ENCODE measurements at regions not wholly inside any gene's neighbourhood (a gene's known extent, or its start where the extent isn't known, plus 50 kb on each side); places are given as distances from the start of the nearest gene placed in this dataset.
"Not testable (repeated sequence)": the region's sequence is repeated elsewhere in the genome, so short reads cannot be mapped to it uniquely, and the experiment has no call there.

DNA sequence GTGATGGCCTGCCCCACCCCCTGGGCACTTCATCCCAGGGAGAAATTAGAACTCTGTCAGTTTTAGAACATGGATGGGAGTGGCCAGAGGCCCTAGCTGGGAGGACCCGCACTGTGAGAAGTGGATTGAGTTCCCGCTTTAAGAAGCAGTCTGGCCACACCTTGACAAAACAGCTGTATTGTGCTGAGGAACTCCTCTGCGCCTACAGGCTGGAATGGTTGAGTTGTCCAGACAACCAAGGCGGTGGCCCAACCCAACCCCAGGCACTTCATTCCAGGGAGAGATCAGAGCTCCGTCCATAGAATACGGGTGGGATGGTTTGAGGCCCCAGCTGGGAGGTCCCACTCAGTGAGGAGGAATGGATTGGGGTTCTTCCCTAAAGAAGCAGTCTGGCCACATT, 196.0 kb downstream of the TMEM26 start:
- TF ChIP-seq, protein P1, sequence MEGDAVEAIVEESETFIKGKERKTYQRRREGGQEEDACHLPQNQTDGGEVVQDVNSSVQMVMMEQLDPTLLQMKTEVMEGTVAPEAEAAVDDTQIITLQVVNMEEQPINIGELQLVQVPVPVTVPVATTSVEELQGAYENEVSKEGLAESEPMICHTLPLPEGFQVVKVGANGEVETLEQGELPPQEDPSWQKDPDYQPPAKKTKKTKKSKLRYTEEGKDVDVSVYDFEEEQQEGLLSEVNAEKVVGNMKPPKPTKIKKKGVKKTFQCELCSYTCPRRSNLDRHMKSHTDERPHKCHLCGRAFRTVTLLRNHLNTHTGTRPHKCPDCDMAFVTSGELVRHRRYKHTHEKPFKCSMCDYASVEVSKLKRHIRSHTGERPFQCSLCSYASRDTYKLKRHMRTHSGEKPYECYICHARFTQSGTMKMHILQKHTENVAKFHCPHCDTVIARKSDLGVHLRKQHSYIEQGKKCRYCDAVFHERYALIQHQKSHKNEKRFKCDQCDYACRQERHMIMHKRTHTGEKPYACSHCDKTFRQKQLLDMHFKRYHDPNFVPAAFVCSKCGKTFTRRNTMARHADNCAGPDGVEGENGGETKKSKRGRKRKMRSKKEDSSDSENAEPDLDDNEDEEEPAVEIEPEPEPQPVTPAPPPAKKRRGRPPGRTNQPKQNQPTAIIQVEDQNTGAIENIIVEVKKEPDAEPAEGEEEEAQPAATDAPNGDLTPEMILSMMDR (IDR thresholded peaks at IDR 0.05; ENCODE audit: low read depth, low read length), result no peak
- H3K4me3 ChIP-seq (ENCODE audit: low read depth, low read length), result no peak overlapping the region

DNA sequence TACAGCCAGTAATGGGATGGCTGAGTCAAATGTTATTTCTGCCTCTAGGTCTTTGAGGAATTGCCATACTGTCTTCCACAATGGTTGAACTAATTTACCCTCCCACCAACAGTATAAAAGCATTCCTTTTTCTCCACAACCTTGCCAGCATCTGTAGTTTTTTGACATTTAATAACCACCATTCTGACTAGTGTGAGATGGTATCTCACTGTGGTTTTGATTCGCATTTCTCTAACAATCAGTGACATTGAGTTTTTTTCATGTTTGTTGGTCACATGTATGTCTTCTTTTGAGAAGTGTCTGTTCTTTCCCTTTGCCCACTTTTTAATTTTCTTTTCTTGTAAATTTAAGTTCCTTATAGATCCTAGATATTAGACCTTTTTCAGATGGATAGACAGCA, 200.9 kb downstream of the TMEM26 start:
- not testable (repeated sequence) for H3K4me3 ChIP-seq (ENCODE audit: low read depth, low read length)

DNA sequence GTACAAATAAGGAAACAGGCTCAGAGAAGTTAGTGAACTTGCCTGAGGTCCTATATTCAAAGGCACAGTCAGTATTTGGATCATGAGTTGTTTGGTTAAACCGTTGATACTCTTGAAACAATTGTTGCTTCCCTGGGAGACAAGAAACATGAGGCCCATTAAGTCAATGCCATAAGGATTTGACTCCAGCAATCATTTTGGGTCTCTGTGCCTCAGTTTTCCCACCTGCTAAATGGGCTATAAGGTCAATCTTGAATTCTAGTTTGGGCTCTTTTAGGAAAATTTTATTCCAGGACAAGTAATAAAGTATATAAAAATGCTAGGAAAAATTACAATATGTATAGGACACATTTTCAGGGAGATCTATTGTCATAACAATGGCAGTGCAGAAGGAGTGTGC, 202.1 kb downstream of the TMEM26 start:
- TF ChIP-seq, protein P1 (IDR thresholded peaks at IDR 0.05; ENCODE audit: low read depth, low read length), result no peak
- no peak overlapping the region for H3K4me3 ChIP-seq (ENCODE audit: low read depth, low read length)

DNA sequence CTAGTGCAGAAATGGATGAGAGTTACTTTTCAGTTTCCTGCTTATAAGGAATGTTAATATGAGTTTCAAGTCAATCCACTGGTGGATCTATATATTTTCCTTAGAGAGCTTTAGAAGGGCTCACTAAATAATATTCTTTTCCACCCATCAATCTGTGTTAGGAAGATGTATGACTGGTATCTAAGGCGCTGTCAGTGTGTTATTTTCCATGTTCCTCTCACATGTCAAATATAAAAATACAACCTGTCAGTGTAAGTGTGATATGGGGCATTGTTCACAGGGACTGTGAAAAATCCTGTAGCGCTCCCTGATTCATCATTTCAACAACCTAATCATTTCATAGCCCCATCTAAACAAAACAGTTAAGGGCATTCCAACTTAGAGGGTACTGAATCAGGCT, 203.1 kb downstream of the TMEM26 start:
- no peak overlapping the region for H3K4me3 ChIP-seq (ENCODE audit: low read depth, low read length)
- TF ChIP-seq, protein P1 (IDR thresholded peaks at IDR 0.05; ENCODE audit: low read depth, low read length), result no peak

DNA sequence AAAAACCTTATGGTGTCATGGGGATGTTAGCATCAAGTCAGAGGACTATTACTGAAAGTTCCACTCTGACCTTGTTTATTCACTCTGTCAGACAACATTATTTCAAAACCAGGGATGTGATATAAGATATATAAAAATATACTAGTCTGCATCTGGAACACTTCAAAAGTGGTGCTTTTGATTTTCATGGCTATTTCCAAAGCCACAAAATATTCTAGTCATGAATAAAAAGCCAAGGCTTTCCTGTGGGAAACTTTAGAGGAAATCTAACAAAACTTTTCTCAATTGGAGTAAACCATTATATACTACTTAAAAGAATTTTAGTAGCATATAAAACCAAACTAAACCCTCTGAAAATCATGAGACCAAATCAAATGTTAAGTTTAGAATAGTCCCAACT, 205.2 kb downstream of the TMEM26 start:
- TF ChIP-seq, protein P1 (IDR thresholded peaks at IDR 0.05; ENCODE audit: low read depth, low read length), result no peak
- H3K4me3 ChIP-seq (ENCODE audit: low read depth, low read length), result no peak overlapping the region

DNA sequence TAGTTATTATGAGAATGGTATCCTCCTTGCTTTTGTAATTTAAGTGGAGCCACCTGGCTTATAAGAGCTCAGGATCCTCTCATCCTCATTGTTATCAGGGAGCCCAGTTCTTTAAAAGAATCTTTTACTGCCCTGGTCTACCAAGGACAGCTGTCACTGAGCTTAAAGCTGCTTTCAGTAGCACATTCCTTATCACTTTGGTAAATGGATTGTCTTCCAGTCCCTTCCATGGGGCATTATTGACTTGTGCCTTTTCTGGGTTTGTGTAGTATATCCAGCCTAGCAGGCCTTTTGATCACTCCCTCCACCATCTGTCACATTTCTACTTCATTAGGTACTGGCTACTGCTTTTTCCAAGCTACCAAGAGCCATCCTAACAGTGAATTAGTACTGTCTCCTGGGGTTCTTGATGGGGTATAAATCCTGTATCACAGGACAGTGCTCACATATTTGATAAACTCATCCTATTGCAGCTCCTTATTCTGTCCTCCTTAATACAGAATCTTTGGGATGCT, 208.9 kb downstream of the TMEM26 start:
- TF ChIP-seq, protein P1 (IDR thresholded peaks at IDR 0.05; ENCODE audit: low read depth, low read length), result no peak
- H3K4me3 ChIP-seq (ENCODE audit: low read depth, low read length), result no peak overlapping the region

DNA sequence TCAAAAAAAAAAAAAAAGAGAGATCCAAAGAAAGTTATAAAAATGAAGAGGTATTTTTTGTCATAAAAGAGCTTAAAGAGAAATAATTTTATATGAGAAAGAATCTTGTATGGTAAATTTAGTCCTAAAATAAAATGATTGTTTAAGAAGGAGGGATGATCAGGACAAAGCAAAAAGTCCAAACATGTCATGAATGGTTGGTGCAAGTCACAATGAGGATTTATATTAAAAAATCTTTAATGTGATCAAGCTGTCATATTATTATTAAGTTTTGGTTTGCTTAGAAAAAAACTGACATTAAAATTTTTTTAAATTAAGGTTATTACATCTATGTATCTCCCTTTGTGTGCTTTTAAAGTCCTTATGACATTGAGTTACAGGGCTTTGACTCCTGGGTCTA, 220.4 kb downstream of the TMEM26 start:
- H3K4me3 ChIP-seq (ENCODE audit: low read depth, low read length), result no peak overlapping the region
- TF ChIP-seq, protein P1 (IDR thresholded peaks at IDR 0.05; ENCODE audit: low read depth, low read length), result no peak

DNA sequence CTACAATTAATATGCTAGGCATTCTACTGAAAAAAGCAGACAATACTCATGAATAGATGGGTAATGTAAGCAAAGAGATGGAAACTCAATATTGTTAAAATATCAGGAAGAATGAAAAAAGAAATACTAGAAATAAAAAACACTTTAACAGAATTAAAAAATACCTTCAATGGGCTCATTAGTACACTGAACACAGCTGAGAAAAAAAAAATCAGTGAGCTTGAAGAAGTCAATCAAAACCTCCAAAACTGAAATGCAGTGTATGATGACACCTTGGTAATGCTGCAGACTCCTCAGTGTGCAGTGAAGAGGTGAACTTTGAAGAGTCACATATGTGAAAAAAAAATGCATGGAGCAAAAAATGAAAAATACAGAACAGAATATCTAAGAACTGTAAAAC, 227.2 kb downstream of the TMEM26 start:
- no peak overlapping the region for H3K4me3 ChIP-seq (ENCODE audit: low read depth, low read length)
- TF ChIP-seq, protein P1 (IDR thresholded peaks at IDR 0.05; ENCODE audit: low read depth, low read length), result no peak

Measured in WI38 (cell line).